ENCODE measurements at regions not wholly inside any gene's neighbourhood (a gene's known extent, or its start where the extent isn't known, plus 50 kb on each side); places are given as distances from the start of the nearest gene placed in this dataset.

GRCh38 chr5:167320019-167320418 lies 971.4 kb upstream of the WWC1 start:
- H3K4me3 Mint-ChIP-seq: no peak overlapping the region
- H3K4me3 ChIP-seq (ENCODE audit: low read length): no peak overlapping the region
- H3K36me3 ChIP-seq (ENCODE audit: control insufficient read depth in 2 of 3, insufficient read depth in 3 of 3, low read length in 3 of 3): no peaks in the 10 kb centered on the region
- H3K27me3 ChIP-seq (ENCODE audit: control insufficient read depth in 2 of 2, insufficient read depth in 2 of 2, low read length in 2 of 2): no peaks in the 10 kb centered on the region
- no peak overlapping the region for H3K27ac Mint-ChIP-seq
- DNase-seq: no peak
- no peaks in the 10 kb centered on the region for H3K36me3 Mint-ChIP-seq
- ChIA-PET POLR2A (no interaction called here), CTCF (no interaction called here)
- H3K27me3 Mint-ChIP-seq: no peaks in the 10 kb centered on the region
- no peaks in the 10 kb centered on the region for H3K9me3 ChIP-seq (ENCODE audit: control insufficient read depth in 2 of 3, low read length in 3 of 3)
- peaks cover 0 to 14% (median 2%) of the 10 kb centered on the region in 11 donors for H3K9me3 Mint-ChIP-seq
- H3K4me1 Mint-ChIP-seq: no peaks in the 10 kb centered on the region
- no peak overlapping the region for H3K27ac ChIP-seq (ENCODE audit: low read depth, low read length)
- no peaks in the 10 kb centered on the region for H3K4me1 ChIP-seq (ENCODE audit: control insufficient read depth in 2 of 2, insufficient read depth in 2 of 2, low read length in 2 of 2)
- intact Hi-C loops (cut with micrococcal nuclease): no loop called here
- ATAC-seq: no peak

- DNase-seq: no peak
- intact Hi-C loops (cut with micrococcal nuclease): no loop called here
- no peaks in the 10 kb centered on the region for H3K9me3 ChIP-seq (ENCODE audit: control insufficient read depth in 2 of 3, low read length in 3 of 3)
- Mint-ChIP-seq H3K27me3 (no peaks in the 10 kb centered on the region), H3K27ac (no peak overlapping the region), H3K36me3 (no peaks in the 10 kb centered on the region), H3K9me3 (peaks cover 1 to 34% (median 13%) of the 10 kb centered on the region in 11 donors), H3K4me3 (no peak overlapping the region), H3K4me1 (no peaks in the 10 kb centered on the region)
- H3K27ac ChIP-seq (ENCODE audit: low read depth, low read length): no peak overlapping the region
- ChIA-PET CTCF (no interaction called here), POLR2A (no interaction called here)
- ATAC-seq: no peak
- no peaks in the 10 kb centered on the region for H3K36me3 ChIP-seq (ENCODE audit: control insufficient read depth in 2 of 3, insufficient read depth in 3 of 3, low read length in 3 of 3)
- no peak overlapping the region for H3K4me3 ChIP-seq (ENCODE audit: low read length)
- no peaks in the 10 kb centered on the region for H3K27me3 ChIP-seq (ENCODE audit: control insufficient read depth in 2 of 2, insufficient read depth in 2 of 2, low read length in 2 of 2)
- no peaks in the 10 kb centered on the region for H3K4me1 ChIP-seq (ENCODE audit: control insufficient read depth in 2 of 2, insufficient read depth in 2 of 2, low read length in 2 of 2)
These were observed 959.1 kb upstream of the WWC1 start for GRCh38 chr5:167332309-167332708.

GRCh38 chr5:167336161-167336560 lies 955.3 kb upstream of the WWC1 start:
- no peak for DNase-seq
- no peak overlapping the region for H3K4me3 Mint-ChIP-seq
- no peaks in the 10 kb centered on the region for H3K4me1 ChIP-seq (ENCODE audit: control insufficient read depth in 2 of 2, insufficient read depth in 2 of 2, low read length in 2 of 2)
- H3K4me3 ChIP-seq (ENCODE audit: low read length): no peak overlapping the region
- no peak overlapping the region for H3K27ac Mint-ChIP-seq
- ChIA-PET POLR2A (no interaction called here), CTCF (no interaction called here)
- H3K36me3 ChIP-seq (ENCODE audit: control insufficient read depth in 2 of 3, insufficient read depth in 3 of 3, low read length in 3 of 3): no peaks in the 10 kb centered on the region
- intact Hi-C loops (cut with micrococcal nuclease): no loop called here
- H3K9me3 Mint-ChIP-seq: peaks cover 0 to 21% (median 7%) of the 10 kb centered on the region in 11 donors
- ATAC-seq: no peak
- H3K27me3 ChIP-seq (ENCODE audit: control insufficient read depth in 2 of 2, insufficient read depth in 2 of 2, low read length in 2 of 2): no peaks in the 10 kb centered on the region
- H3K4me1 Mint-ChIP-seq: no peaks in the 10 kb centered on the region
- H3K27ac ChIP-seq (ENCODE audit: low read depth, low read length): no peak overlapping the region
- H3K9me3 ChIP-seq (ENCODE audit: control insufficient read depth in 2 of 3, low read length in 3 of 3): no peaks in the 10 kb centered on the region
- H3K27me3 Mint-ChIP-seq: no peaks in the 10 kb centered on the region
- no peaks in the 10 kb centered on the region for H3K36me3 Mint-ChIP-seq

- Histone ChIP-seq H3K27me3 (ENCODE audit: control insufficient read depth in 2 of 2, insufficient read depth in 2 of 2, low read length in 2 of 2) (no peaks in the 10 kb centered on the region), H3K9me3 (ENCODE audit: control insufficient read depth in 2 of 3, low read length in 3 of 3) (no peaks in the 10 kb centered on the region), H3K36me3 (ENCODE audit: control insufficient read depth in 2 of 3, insufficient read depth in 3 of 3, low read length in 3 of 3) (no peaks in the 10 kb centered on the region), H3K4me1 (ENCODE audit: control insufficient read depth in 2 of 2, insufficient read depth in 2 of 2, low read length in 2 of 2) (no peaks in the 10 kb centered on the region), H3K4me3 (ENCODE audit: low read length) (no peak overlapping the region), H3K27ac (ENCODE audit: low read depth, low read length) (no peak overlapping the region)
- CTCF ChIA-PET: no interaction called here
- H3K27ac Mint-ChIP-seq: no peak overlapping the region
- H3K36me3 Mint-ChIP-seq: no peaks in the 10 kb centered on the region
- no peaks in the 10 kb centered on the region for H3K4me1 Mint-ChIP-seq
- intact Hi-C loops (cut with micrococcal nuclease): no loop called here
- DNase-seq (no peak), ATAC-seq (no peak)
- H3K4me3 Mint-ChIP-seq: no peak overlapping the region
- POLR2A ChIA-PET: no interaction called here
- H3K9me3 Mint-ChIP-seq: peaks cover 0 to 15% (median 7%) of the 10 kb centered on the region in 11 donors
- no peaks in the 10 kb centered on the region for H3K27me3 Mint-ChIP-seq
These were observed 952.2 kb upstream of the WWC1 start for GRCh38 chr5:167339205-167339604.

- Mint-ChIP-seq H3K4me1 (no peaks in the 10 kb centered on the region), H3K9me3 (peaks cover 0 to 11% (median 0%) of the 10 kb centered on the region in 11 donors), H3K4me3 (no peak overlapping the region), H3K27me3 (no peaks in the 10 kb centered on the region), H3K36me3 (no peaks in the 10 kb centered on the region), H3K27ac (no peak overlapping the region)
- intact Hi-C loops (cut with micrococcal nuclease): no loop called here
- H3K9me3 ChIP-seq (ENCODE audit: control insufficient read depth in 2 of 3, low read length in 3 of 3): no peaks in the 10 kb centered on the region
- no peak for DNase-seq
- no peaks in the 10 kb centered on the region for H3K36me3 ChIP-seq (ENCODE audit: control insufficient read depth in 2 of 3, insufficient read depth in 3 of 3, low read length in 3 of 3)
- no peak overlapping the region for H3K4me3 ChIP-seq (ENCODE audit: low read length)
- H3K4me1 ChIP-seq (ENCODE audit: control insufficient read depth in 2 of 2, insufficient read depth in 2 of 2, low read length in 2 of 2): no peaks in the 10 kb centered on the region
- no peak for ATAC-seq
- CTCF ChIA-PET: no interaction called here
- H3K27ac ChIP-seq (ENCODE audit: low read depth, low read length): no peak overlapping the region
- no peaks in the 10 kb centered on the region for H3K27me3 ChIP-seq (ENCODE audit: control insufficient read depth in 2 of 2, insufficient read depth in 2 of 2, low read length in 2 of 2)
- POLR2A ChIA-PET: no interaction called here
These were observed 945.0 kb upstream of the WWC1 start for GRCh38 chr5:167346461-167346860.

- ChIA-PET POLR2A (no interaction called here), CTCF (no interaction called here)
- Mint-ChIP-seq H3K4me1 (no peaks in the 10 kb centered on the region), H3K27ac (no peak overlapping the region), H3K36me3 (no peaks in the 10 kb centered on the region), H3K4me3 (no peak overlapping the region), H3K9me3 (peaks cover 0 to 10% (median 1%) of the 10 kb centered on the region in 11 donors), H3K27me3 (no peaks in the 10 kb centered on the region)
- Histone ChIP-seq H3K4me1 (ENCODE audit: control insufficient read depth in 2 of 2, insufficient read depth in 2 of 2, low read length in 2 of 2) (no peaks in the 10 kb centered on the region), H3K9me3 (ENCODE audit: control insufficient read depth in 2 of 3, low read length in 3 of 3) (no peaks in the 10 kb centered on the region), H3K27ac (ENCODE audit: low read depth, low read length) (no peak overlapping the region), H3K36me3 (ENCODE audit: control insufficient read depth in 2 of 3, insufficient read depth in 3 of 3, low read length in 3 of 3) (no peaks in the 10 kb centered on the region), H3K27me3 (ENCODE audit: control insufficient read depth in 2 of 2, insufficient read depth in 2 of 2, low read length in 2 of 2) (no peaks in the 10 kb centered on the region), H3K4me3 (ENCODE audit: low read length) (no peak overlapping the region)
- DNase-seq (no peak), ATAC-seq (no peak)
- intact Hi-C loops (cut with micrococcal nuclease): no loop called here
These were observed 943.1 kb upstream of the WWC1 start for GRCh38 chr5:167348251-167348926.

- Histone ChIP-seq H3K27ac (ENCODE audit: low read depth, low read length) (no peak overlapping the region), H3K4me1 (ENCODE audit: control insufficient read depth in 2 of 2, insufficient read depth in 2 of 2, low read length in 2 of 2) (no peaks in the 10 kb centered on the region), H3K36me3 (ENCODE audit: control insufficient read depth in 2 of 3, insufficient read depth in 3 of 3, low read length in 3 of 3) (no peaks in the 10 kb centered on the region), H3K4me3 (ENCODE audit: low read length) (no peak overlapping the region), H3K27me3 (ENCODE audit: control insufficient read depth in 2 of 2, insufficient read depth in 2 of 2, low read length in 2 of 2) (no peaks in the 10 kb centered on the region), H3K9me3 (ENCODE audit: control insufficient read depth in 2 of 3, low read length in 3 of 3) (no peaks in the 10 kb centered on the region)
- Mint-ChIP-seq H3K4me3 (no peak overlapping the region), H3K36me3 (no peaks in the 10 kb centered on the region), H3K4me1 (no peaks in the 10 kb centered on the region), H3K27me3 (no peaks in the 10 kb centered on the region), H3K9me3 (peaks cover 0 to 10% (median 3%) of the 10 kb centered on the region in 11 donors), H3K27ac (no peak overlapping the region)
- ATAC-seq (no peak), DNase-seq (no peak)
- POLR2A ChIA-PET: no interaction called here
- CTCF ChIA-PET: no interaction called here
- intact Hi-C loops (cut with micrococcal nuclease): no loop called here
These were observed 942.5 kb upstream of the WWC1 start for GRCh38 chr5:167348980-167349379.

All from naive thymus-derived CD4-positive, alpha-beta T cell (primary cell).